GM23338 (cell line): ENCODE measurements at regions not wholly inside any gene's neighbourhood (a gene's known extent, or its start where the extent isn't known, plus 50 kb on each side); places are given as distances from the start of the nearest gene placed in this dataset.

ENCODE experiments used
- ATAC-seq: fragments of 200-7000 bp; cut with Tn5 transposase; 3 replicates; pipeline ENCODE4 v1.9.1; 2020
- DNase-seq: peaks from one replicate; pipeline ENCODE4 v3.0.0-alpha.2; 2015; ENCODE audit warnings: low spot score
- H2AFZ ChIP-seq: fragments of 200-600 bp; sonication (generic); 2 replicates; pipeline ENCODE4 v1.8.0; 2016; ENCODE audit warnings: antibody characterized with exemption, mild to moderate bottlenecking, moderate library complexity
- H3F3A ChIP-seq: fragments of 200-600 bp; sonication (generic); replicated peaks from 2 replicates; pipeline ENCODE4 v1.8.0; 2017; ENCODE audit warnings: antibody characterized with exemption, mixed run types, low read depth
- H3K27ac ChIP-seq: fragments of 200-600 bp; sonication (generic); 2 replicates; pipeline ENCODE4 v1.6.1; 2016; ENCODE audit warnings: low read depth
- H3K27me3 ChIP-seq: fragments of 200-600 bp; sonication (generic); 2 replicates; pipeline ENCODE4 v1.8.0; 2016; ENCODE audit warnings: mild to moderate bottlenecking, mixed run types, moderate library complexity; ENCODE audit not compliant: insufficient read depth
- H3K36me3 ChIP-seq: fragments of 200-600 bp; sonication (generic); 2 replicates; pipeline ENCODE4 v1.8.0; 2016; ENCODE audit warnings: mild to moderate bottlenecking; ENCODE audit not compliant: insufficient read depth
- H3K4me1 ChIP-seq: fragments of 200-600 bp; sonication (generic); 2 replicates; pipeline ENCODE4 v1.8.0; 2016; ENCODE audit warnings: mild to moderate bottlenecking, moderate library complexity; ENCODE audit not compliant: insufficient read depth
- H3K4me2 ChIP-seq: fragments of 200-600 bp; sonication (generic); 2 replicates; pipeline ENCODE4 v1.7.1; 2017; ENCODE audit warnings: mixed run types
- H3K4me3 ChIP-seq: fragments of 200-600 bp; sonication (generic); 2 replicates; pipeline ENCODE4 v1.6.1; 2016; ENCODE audit warnings: mixed run types
- H3K79me2 ChIP-seq: fragments of 200-600 bp; sonication (generic); replicated peaks from 2 replicates; pipeline ENCODE4 v1.8.0; 2017; ENCODE audit warnings: mild to moderate bottlenecking; ENCODE audit not compliant: insufficient read depth
- H3K9me2 ChIP-seq: fragments of 200-600 bp; sonication (generic); 2 replicates; pipeline ENCODE4 v1.8.0; 2017; ENCODE audit not compliant: insufficient read depth
- H4K20me1 ChIP-seq: fragments of 200-600 bp; sonication (generic); replicated peaks from 2 replicates; pipeline ENCODE4 v1.8.0; 2017; ENCODE audit warnings: mild to moderate bottlenecking; ENCODE audit not compliant: insufficient read depth
- H3K27ac Mint-ChIP-seq: 2 replicates; pipeline ENCODE4 v1.8.0; 2020; ENCODE audit warnings: inconsistent platforms, mild to moderate bottlenecking, moderate library complexity, mixed read lengths
- H3K27me3 Mint-ChIP-seq: 3 replicates; pipeline ENCODE4 v1.8.0; 2022; ENCODE audit warnings: low read depth, mild to moderate bottlenecking, moderate library complexity, mixed read lengths, inconsistent platforms; ENCODE audit not compliant: insufficient read depth, poor library complexity
- H3K36me3 Mint-ChIP-seq: 3 replicates; pipeline ENCODE4 v1.8.0; 2021; ENCODE audit warnings: low read depth, mild to moderate bottlenecking, inconsistent platforms, moderate library complexity, mixed read lengths
- H3K4me1 Mint-ChIP-seq: 3 replicates; pipeline ENCODE4 v1.8.0; 2020; ENCODE audit warnings: mild to moderate bottlenecking, inconsistent platforms, mixed read lengths
- H3K4me3 Mint-ChIP-seq: 3 replicates; pipeline ENCODE4 v1.8.0; 2021; ENCODE audit warnings: moderate library complexity, mild to moderate bottlenecking, inconsistent platforms, mixed read lengths
- H3K9me3 Mint-ChIP-seq: 3 replicates; pipeline ENCODE4 v1.8.0; 2020; ENCODE audit warnings: moderate library complexity, mild to moderate bottlenecking, inconsistent platforms, mixed read lengths
- CREB1 ChIP-seq: fragments of 250-450 bp; sonication (Bioruptor Pico); IDR thresholded peaks from 2 replicates; pipeline ENCODE4 v1.5.0; 2020; ENCODE audit warnings: low read depth, mild to moderate bottlenecking, moderate library complexity
- EZH2 ChIP-seq: fragments of 200-600 bp; sonication (generic); IDR thresholded peaks from one replicate; pipeline ENCODE4 v1.8.0; 2017; ENCODE audit warnings: antibody characterized with exemption, mild to moderate bottlenecking, low read depth; ENCODE audit not compliant: unreplicated experiment
- EZH2phosphoT487 ChIP-seq: fragments of 200-600 bp; sonication (generic); IDR thresholded peaks from one replicate; pipeline ENCODE4 v1.8.1; 2018; ENCODE audit warnings: antibody characterized with exemption; ENCODE audit not compliant: unreplicated experiment
- JUNB ChIP-seq: IDR thresholded peaks from one replicate; pipeline ENCODE4 v1.6.1; 2016; ENCODE audit warnings: antibody characterized with exemption; ENCODE audit not compliant: unreplicated experiment
- NANOG ChIP-seq: IDR thresholded peaks from 2 replicates; pipeline ENCODE4 v1.6.1; 2016; ENCODE audit warnings: antibody characterized with exemption, borderline replicate concordance
- ZNF331 ChIP-seq: fragments of 250-450 bp; sonication (Bioruptor Pico); IDR thresholded peaks from 2 replicates; pipeline ENCODE4 v1.5.0; 2020; ENCODE audit warnings: low read depth, mild to moderate bottlenecking, moderate library complexity
- TF ChIP-seq, protein P1 (sequence below), 2 experiments: fragments of 200-600 bp in 1 of 2; sonication (generic) in 1 of 2; conservative IDR thresholded peaks; 2 replicates each; pipeline versions ENCODE4 v1.5.1 to v1.6.1; 2016 to 2017; ENCODE audit warnings: antibody characterized with exemption in 2 of 2, low read depth in 2 of 2, mild to moderate bottlenecking in 2 of 2, moderate library complexity in 1 of 2
- TF ChIP-seq, protein P2 (sequence below): IDR thresholded peaks from one replicate; pipeline ENCODE4 v1.6.1; 2018; ENCODE audit warnings: antibody characterized with exemption; ENCODE audit not compliant: unreplicated experiment
- TF ChIP-seq, protein P3 (sequence below): IDR thresholded peaks from 2 replicates; pipeline ENCODE4 v1.6.1; 2016; ENCODE audit warnings: antibody characterized with exemption

DNA sequence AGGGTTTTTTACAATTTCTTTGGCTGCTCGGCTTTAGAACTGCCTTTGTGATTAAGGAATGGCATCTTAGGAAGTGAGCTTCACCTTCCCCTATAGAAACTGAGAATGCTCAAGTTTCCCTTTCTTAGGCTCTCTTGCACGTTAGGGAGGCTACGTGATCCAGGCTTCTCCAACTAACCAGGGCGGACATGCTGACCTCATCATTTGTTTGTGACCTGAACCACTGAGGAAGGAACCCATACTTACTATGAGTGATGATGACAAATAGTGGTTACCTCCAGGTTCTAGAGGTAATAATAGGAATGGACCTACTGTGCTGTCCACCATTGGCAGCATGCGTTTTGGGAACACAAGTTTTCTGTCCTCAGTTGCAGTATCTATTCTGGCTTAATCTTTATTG is 645.8 kb downstream of the C6orf118 start:
- no peak overlapping the region for H3K27ac ChIP-seq
- H3K4me3 ChIP-seq = no peak overlapping the region
- no peaks in the 10 kb centered on the region for H3K36me3 ChIP-seq
- no peaks in the 10 kb centered on the region for H3F3A ChIP-seq
- H3K9me3 Mint-ChIP-seq = no peaks in the 10 kb centered on the region; the same call in 2 of the 3 replicates
- H3K4me1 ChIP-seq = 0 out of 2 replicates have a peak, but pooled peaks cover 9% of the 10 kb centered on the region
- no peaks in the 10 kb centered on the region for H3K36me3 Mint-ChIP-seq
- peaks cover 6% of the 10 kb centered on the region for H3K27me3 Mint-ChIP-seq
- TF ChIP-seq NANOG (no peak), ZNF331 (CRISPR knock-in tag) (no peak), EZH2phosphoT487 (no peak)
- TF ChIP-seq, protein P1, sequence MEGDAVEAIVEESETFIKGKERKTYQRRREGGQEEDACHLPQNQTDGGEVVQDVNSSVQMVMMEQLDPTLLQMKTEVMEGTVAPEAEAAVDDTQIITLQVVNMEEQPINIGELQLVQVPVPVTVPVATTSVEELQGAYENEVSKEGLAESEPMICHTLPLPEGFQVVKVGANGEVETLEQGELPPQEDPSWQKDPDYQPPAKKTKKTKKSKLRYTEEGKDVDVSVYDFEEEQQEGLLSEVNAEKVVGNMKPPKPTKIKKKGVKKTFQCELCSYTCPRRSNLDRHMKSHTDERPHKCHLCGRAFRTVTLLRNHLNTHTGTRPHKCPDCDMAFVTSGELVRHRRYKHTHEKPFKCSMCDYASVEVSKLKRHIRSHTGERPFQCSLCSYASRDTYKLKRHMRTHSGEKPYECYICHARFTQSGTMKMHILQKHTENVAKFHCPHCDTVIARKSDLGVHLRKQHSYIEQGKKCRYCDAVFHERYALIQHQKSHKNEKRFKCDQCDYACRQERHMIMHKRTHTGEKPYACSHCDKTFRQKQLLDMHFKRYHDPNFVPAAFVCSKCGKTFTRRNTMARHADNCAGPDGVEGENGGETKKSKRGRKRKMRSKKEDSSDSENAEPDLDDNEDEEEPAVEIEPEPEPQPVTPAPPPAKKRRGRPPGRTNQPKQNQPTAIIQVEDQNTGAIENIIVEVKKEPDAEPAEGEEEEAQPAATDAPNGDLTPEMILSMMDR (conservative IDR thresholded peaks at IDR 0.05; ENCODE audit: low read depth in 2 of 2) = no peak
- TF ChIP-seq, protein P2, sequence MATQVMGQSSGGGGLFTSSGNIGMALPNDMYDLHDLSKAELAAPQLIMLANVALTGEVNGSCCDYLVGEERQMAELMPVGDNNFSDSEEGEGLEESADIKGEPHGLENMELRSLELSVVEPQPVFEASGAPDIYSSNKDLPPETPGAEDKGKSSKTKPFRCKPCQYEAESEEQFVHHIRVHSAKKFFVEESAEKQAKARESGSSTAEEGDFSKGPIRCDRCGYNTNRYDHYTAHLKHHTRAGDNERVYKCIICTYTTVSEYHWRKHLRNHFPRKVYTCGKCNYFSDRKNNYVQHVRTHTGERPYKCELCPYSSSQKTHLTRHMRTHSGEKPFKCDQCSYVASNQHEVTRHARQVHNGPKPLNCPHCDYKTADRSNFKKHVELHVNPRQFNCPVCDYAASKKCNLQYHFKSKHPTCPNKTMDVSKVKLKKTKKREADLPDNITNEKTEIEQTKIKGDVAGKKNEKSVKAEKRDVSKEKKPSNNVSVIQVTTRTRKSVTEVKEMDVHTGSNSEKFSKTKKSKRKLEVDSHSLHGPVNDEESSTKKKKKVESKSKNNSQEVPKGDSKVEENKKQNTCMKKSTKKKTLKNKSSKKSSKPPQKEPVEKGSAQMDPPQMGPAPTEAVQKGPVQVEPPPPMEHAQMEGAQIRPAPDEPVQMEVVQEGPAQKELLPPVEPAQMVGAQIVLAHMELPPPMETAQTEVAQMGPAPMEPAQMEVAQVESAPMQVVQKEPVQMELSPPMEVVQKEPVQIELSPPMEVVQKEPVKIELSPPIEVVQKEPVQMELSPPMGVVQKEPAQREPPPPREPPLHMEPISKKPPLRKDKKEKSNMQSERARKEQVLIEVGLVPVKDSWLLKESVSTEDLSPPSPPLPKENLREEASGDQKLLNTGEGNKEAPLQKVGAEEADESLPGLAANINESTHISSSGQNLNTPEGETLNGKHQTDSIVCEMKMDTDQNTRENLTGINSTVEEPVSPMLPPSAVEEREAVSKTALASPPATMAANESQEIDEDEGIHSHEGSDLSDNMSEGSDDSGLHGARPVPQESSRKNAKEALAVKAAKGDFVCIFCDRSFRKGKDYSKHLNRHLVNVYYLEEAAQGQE = no peak
- no peaks in the 10 kb centered on the region for H4K20me1 ChIP-seq
- H2AFZ ChIP-seq = no peak overlapping the region
- H3K9me2 ChIP-seq = no peaks in the 10 kb centered on the region; the same call in 1 of the 2 replicates
- no peak overlapping the region for H3K4me3 Mint-ChIP-seq
- no peak overlapping the region for H3K4me2 ChIP-seq
- no peak for DNase-seq
- H3K79me2 ChIP-seq = no peaks in the 10 kb centered on the region
- no peak overlapping the region for H3K27ac Mint-ChIP-seq
- H3K27me3 ChIP-seq = no peaks in the 10 kb centered on the region
- no peak for ATAC-seq
- peaks cover 3% of the 10 kb centered on the region; the same call in 2 of the 3 replicates for H3K4me1 Mint-ChIP-seq

DNA sequence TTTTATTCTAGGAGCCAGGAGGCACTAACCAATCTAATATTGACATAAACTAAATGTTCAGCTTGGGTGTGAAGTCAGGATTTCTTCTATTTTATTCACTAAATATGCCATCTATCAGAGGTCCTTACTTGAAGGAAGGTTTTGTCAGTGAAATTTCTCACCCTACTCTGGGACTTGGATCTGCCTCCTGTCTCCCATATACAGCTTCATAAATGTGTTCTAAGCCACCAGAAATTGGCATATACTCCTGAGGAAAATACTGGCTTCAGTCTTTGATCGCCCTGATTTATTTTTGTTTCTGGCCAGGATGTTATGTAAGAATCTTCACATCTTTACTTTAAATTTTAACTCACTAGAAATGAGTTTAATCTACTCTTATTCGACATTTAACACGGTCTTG is 647.7 kb downstream of the C6orf118 start:
- Histone ChIP-seq H4K20me1 (no peaks in the 10 kb centered on the region), H3F3A (no peaks in the 10 kb centered on the region), H2AFZ (no peak overlapping the region), H3K4me2 (no peak overlapping the region), H3K79me2 (no peaks in the 10 kb centered on the region), H3K27ac (no peak overlapping the region), H3K4me3 (no peak overlapping the region), H3K27me3 (no peaks in the 10 kb centered on the region), H3K9me2 (no peaks in the 10 kb centered on the region), H3K4me1 (0 out of 2 replicates have a peak, but pooled peaks cover 9% of the 10 kb centered on the region), H3K36me3 (no peaks in the 10 kb centered on the region)
- peaks cover 6% of the 10 kb centered on the region; the same call in 2 of the 3 replicates for H3K4me1 Mint-ChIP-seq
- no peak for DNase-seq
- TF ChIP-seq CREB1 = no peak
- TF ChIP-seq NANOG = no peak
- TF ChIP-seq, protein P3, sequence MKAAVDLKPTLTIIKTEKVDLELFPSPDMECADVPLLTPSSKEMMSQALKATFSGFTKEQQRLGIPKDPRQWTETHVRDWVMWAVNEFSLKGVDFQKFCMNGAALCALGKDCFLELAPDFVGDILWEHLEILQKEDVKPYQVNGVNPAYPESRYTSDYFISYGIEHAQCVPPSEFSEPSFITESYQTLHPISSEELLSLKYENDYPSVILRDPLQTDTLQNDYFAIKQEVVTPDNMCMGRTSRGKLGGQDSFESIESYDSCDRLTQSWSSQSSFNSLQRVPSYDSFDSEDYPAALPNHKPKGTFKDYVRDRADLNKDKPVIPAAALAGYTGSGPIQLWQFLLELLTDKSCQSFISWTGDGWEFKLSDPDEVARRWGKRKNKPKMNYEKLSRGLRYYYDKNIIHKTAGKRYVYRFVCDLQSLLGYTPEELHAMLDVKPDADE = no peak
- TF ChIP-seq EZH2 = no peak
- TF ChIP-seq, protein P1 (conservative IDR thresholded peaks at IDR 0.05; ENCODE audit: low read depth in 2 of 2) = no peak
- TF ChIP-seq JUNB = no peak
- no peak for TF ChIP-seq EZH2phosphoT487
- H3K27me3 Mint-ChIP-seq = peaks cover 6% of the 10 kb centered on the region
- H3K4me3 Mint-ChIP-seq = no peak overlapping the region
- peaks cover 11% of the 10 kb centered on the region for H3K9me3 Mint-ChIP-seq
- peaks cover 11% of the 10 kb centered on the region for H3K36me3 Mint-ChIP-seq
- ATAC-seq = no peak
- no peak overlapping the region for H3K27ac Mint-ChIP-seq
